Neuronal stem cell (in vitro differentiated cells): ENCODE measurements at regions not wholly inside any gene's neighbourhood (a gene's known extent, or its start where the extent isn't known, plus 50 kb on each side); places are given as distances from the start of the nearest gene placed in this dataset.
A peak's percentile ranks its signal among the peaks of the same experiment; 100 is the strongest.

ENCODE experiments used
- DNase-seq: peaks from one replicate; pipeline ENCODE4 v3.0.0-alpha.2; 2013; ENCODE audit warnings: low spot score
- H2AFZ ChIP-seq: one replicate; pipeline ENCODE4 v1.6.1; 2013; ENCODE audit warnings: mild to moderate bottlenecking, low read length, inconsistent platforms
- H2AK5ac ChIP-seq: 2 replicates; pipeline ENCODE4 v1.6.1; 2013; ENCODE audit warnings: low read depth, mild to moderate bottlenecking, inconsistent platforms, low read length, moderate library complexity, mixed read lengths
- H2BK120ac ChIP-seq: 2 replicates; pipeline ENCODE4 v1.6.1; 2013; ENCODE audit warnings: low read depth, mild to moderate bottlenecking, inconsistent platforms, low read length, moderate library complexity, mixed read lengths
- H2BK12ac ChIP-seq: one replicate; pipeline ENCODE4 v1.6.1; 2013; ENCODE audit warnings: low read length, inconsistent platforms
- H2BK15ac ChIP-seq: 2 replicates; pipeline ENCODE4 v1.6.1; 2013; ENCODE audit warnings: mild to moderate bottlenecking, low read length, inconsistent platforms, mixed read lengths
- H2BK5ac ChIP-seq: one replicate; pipeline ENCODE4 v1.6.1; 2013; ENCODE audit warnings: inconsistent platforms, mild to moderate bottlenecking, low read length, moderate library complexity
- H3K14ac ChIP-seq: one replicate; pipeline ENCODE4 v1.6.1; 2013; ENCODE audit warnings: low read length, inconsistent platforms
- H3K18ac ChIP-seq: 2 replicates; pipeline ENCODE4 v1.6.1; 2013; ENCODE audit warnings: low read length, inconsistent platforms
- H3K23ac ChIP-seq: 2 replicates; pipeline ENCODE4 v1.6.1; 2013; ENCODE audit warnings: low read depth, mild to moderate bottlenecking, mixed read lengths, low read length, inconsistent platforms; ENCODE audit not compliant: poor library complexity
- H3K27ac ChIP-seq: replicated peaks from 3 replicates; pipeline ENCODE4 v1.5.1; 2013; ENCODE audit warnings: low read length, inconsistent platforms
- H3K27me3 ChIP-seq, 3 experiments: 2 replicates each; pipeline ENCODE4 v1.6.1; 2013; ENCODE audit warnings: low read length in 3 of 3, mild to moderate bottlenecking in 2 of 3, inconsistent platforms in 1 of 3, low read depth in 1 of 3, mixed read lengths in 1 of 3, moderate library complexity in 1 of 3; ENCODE audit not compliant: control insufficient read depth in 3 of 3, insufficient read depth in 3 of 3
- H3K36me3 ChIP-seq, 2 donors: replicated peaks in 1 of 2; 2 replicates each; pipeline ENCODE4 v1.6.1; 2013; ENCODE audit warnings: low read length in 2 of 2; ENCODE audit not compliant: control insufficient read depth in 2 of 2, insufficient read depth in 2 of 2
- H3K4ac ChIP-seq: 2 replicates; pipeline ENCODE4 v1.6.1; 2013; ENCODE audit warnings: inconsistent platforms, mild to moderate bottlenecking, low read length, moderate library complexity
- H3K4me1 ChIP-seq, 2 donors: 1 replicate in 1 of 2; 2 replicates in 1 of 2; pipeline ENCODE4 v1.6.1; 2013; ENCODE audit warnings: low read length in 2 of 2, low read depth in 1 of 2; ENCODE audit not compliant: control insufficient read depth in 2 of 2, insufficient read depth in 1 of 2
- H3K4me2 ChIP-seq: one replicate; pipeline ENCODE4 v1.6.1; 2013; ENCODE audit warnings: mild to moderate bottlenecking, low read length, inconsistent platforms; ENCODE audit not compliant: insufficient read depth, poor library complexity, severe bottlenecking
- H3K4me3 ChIP-seq, 2 donors: 2 replicates each; pipeline ENCODE4 v1.5.1; 2013; ENCODE audit warnings: low read length in 2 of 2, mild to moderate bottlenecking in 2 of 2, inconsistent platforms in 1 of 2, moderate library complexity in 1 of 2
- H3K79me1 ChIP-seq: one replicate; pipeline ENCODE4 v1.6.1; 2013; ENCODE audit warnings: low read depth, mild to moderate bottlenecking, inconsistent platforms, low read length, moderate library complexity
- H3K9ac ChIP-seq: one replicate; pipeline ENCODE4 v1.6.1; 2013; ENCODE audit warnings: mild to moderate bottlenecking, low read depth, low read length, inconsistent platforms; ENCODE audit not compliant: poor library complexity
- H3K9me3 ChIP-seq, 2 donors: replicated peaks in 1 of 2; 2 replicates each; pipeline versions ENCODE3 to v1.6.1; 2013; ENCODE audit warnings: low read length in 2 of 2, mild to moderate bottlenecking in 2 of 2, inconsistent platforms in 1 of 2, low read depth in 1 of 2, mixed read lengths in 1 of 2, moderate library complexity in 1 of 2; ENCODE audit not compliant: control insufficient read depth in 2 of 2, insufficient read depth in 1 of 2
- H4K8ac ChIP-seq: one replicate; pipeline ENCODE4 v1.6.1; 2013; ENCODE audit warnings: low read depth, mild to moderate bottlenecking, inconsistent platforms, low read length, moderate library complexity
- H4K91ac ChIP-seq: one replicate; pipeline ENCODE4 v1.6.1; 2013; ENCODE audit warnings: low read length, low read depth, mild to moderate bottlenecking, inconsistent platforms; ENCODE audit not compliant: poor library complexity
- WGBS, 2 donors: extraction: QIAGEN DNeasy Blood & Tissue Kit; methylation state at CpG; one replicate each; pipeline ENCODE4 v1.1.7; 2013; ENCODE audit warnings: missing lambda C conversion rate in 2 of 2, mixed read lengths in 1 of 2; ENCODE audit not compliant: insufficient read length in 2 of 2, insufficient replicate concordance in 1 of 2; ENCODE audit errors: extremely low coverage in 2 of 2; 5-methylcytosine and 5-hydroxymethylcytosine counted together

- H2BK120ac ChIP-seq, result no peak overlapping the region
- no peak overlapping the region for H3K4me3 ChIP-seq
- peaks cover 0 to 8% of the 10 kb centered on the region in 2 donors for H3K4me1 ChIP-seq
- no peak overlapping the region for H3K18ac ChIP-seq
- peaks cover 0 to 20% (median 0%) of the 10 kb centered on the region in 3 experiments for H3K27me3 ChIP-seq
- H4K8ac ChIP-seq, result no peak overlapping the region
- H2AFZ ChIP-seq, result no peak overlapping the region
- no peak overlapping the region for H3K4ac ChIP-seq
- H3K23ac ChIP-seq, result no peak overlapping the region
- H4K91ac ChIP-seq, result no peak overlapping the region
- H2BK12ac ChIP-seq, result no peak overlapping the region
- H3K4me2 ChIP-seq, result no peak overlapping the region
- H2AK5ac ChIP-seq, result no peak overlapping the region
- H3K27ac ChIP-seq, result no peak overlapping the region
- no CpG with 5 or more reads among the region's 8 CpGs for WGBS, 2 donors
- no peak overlapping the region for H3K9ac ChIP-seq
- H2BK5ac ChIP-seq, result no peak overlapping the region
- no peak overlapping the region for H2BK15ac ChIP-seq
- no peak overlapping the region for H3K14ac ChIP-seq
- no peaks in the 10 kb centered on the region for H3K9me3 ChIP-seq
- no peak for DNase-seq
- no peaks in the 10 kb centered on the region for H3K79me1 ChIP-seq
- H3K36me3 ChIP-seq, result no peaks in the 10 kb centered on the region
Measured at GRCh38 chr11:119903821-119904220, 174.8 kb upstream of the NECTIN1 start.

GRCh38 chr11:119903389-119903788 lies 174.4 kb upstream of the NECTIN1 start:
- DNase-seq, result no peak
- Histone ChIP-seq H2BK120ac (no peak overlapping the region), H3K9ac (no peak overlapping the region), H2BK15ac (no peak overlapping the region), H3K4me1 (peaks cover 0 to 7% of the 10 kb centered on the region in 2 donors), H2AFZ (no peak overlapping the region), H2BK5ac (no peak overlapping the region), H3K79me1 (no peaks in the 10 kb centered on the region), H2BK12ac (no peak overlapping the region), H3K4ac (no peak overlapping the region), H3K27ac (no peak overlapping the region), H3K36me3 (no peaks in the 10 kb centered on the region), H4K8ac (no peak overlapping the region), H2AK5ac (no peak overlapping the region), H3K4me3 (no peak overlapping the region), H3K9me3 (no peaks in the 10 kb centered on the region), H3K27me3 (peaks cover 0 to 21% (median 0%) of the 10 kb centered on the region in 3 experiments), H4K91ac (no peak overlapping the region), H3K4me2 (no peak overlapping the region), H3K14ac (no peak overlapping the region), H3K23ac (no peak overlapping the region), H3K18ac (no peak overlapping the region)
- WGBS, 2 donors, result no CpG with 5 or more reads among the region's 5 CpGs

GRCh38 chr11:119902656-119903231 lies 173.7 kb upstream of the NECTIN1 start:
- H3K27me3 ChIP-seq, result peaks cover 0 to 21% (median 0%) of the 10 kb centered on the region in 3 experiments
- H3K4me2 ChIP-seq, result no peak overlapping the region
- peaks cover 0 to 6% of the 10 kb centered on the region in 2 donors for H3K4me1 ChIP-seq
- no peak overlapping the region for H2BK5ac ChIP-seq
- no peak overlapping the region for H3K4me3 ChIP-seq
- no peak overlapping the region for H3K9ac ChIP-seq
- H3K36me3 ChIP-seq, result no peaks in the 10 kb centered on the region
- H4K8ac ChIP-seq, result no peak overlapping the region
- no peak overlapping the region for H3K27ac ChIP-seq
- WGBS, 2 donors, result no CpG with 5 or more reads among the region's 9 CpGs
- H3K79me1 ChIP-seq, result no peaks in the 10 kb centered on the region
- no peak overlapping the region for H2BK120ac ChIP-seq
- H3K9me3 ChIP-seq, result no peaks in the 10 kb centered on the region
- no peak overlapping the region for H3K18ac ChIP-seq
- H3K4ac ChIP-seq, result no peak overlapping the region
- H2AK5ac ChIP-seq, result no peak overlapping the region
- no peak overlapping the region for H2BK15ac ChIP-seq
- H2AFZ ChIP-seq, result no peak overlapping the region
- no peak overlapping the region for H3K23ac ChIP-seq
- H4K91ac ChIP-seq, result no peak overlapping the region
- H2BK12ac ChIP-seq, result no peak overlapping the region
- H3K14ac ChIP-seq, result no peak overlapping the region
- DNase-seq, result no peak

- H3K18ac ChIP-seq, result peak overlapping the region; percentile 42
- no peak overlapping the region for H2BK15ac ChIP-seq
- no peaks in the 10 kb centered on the region for H3K9me3 ChIP-seq
- DNase-seq, result no peak
- no peak overlapping the region for H4K91ac ChIP-seq
- H3K27me3 ChIP-seq, result peaks cover 0 to 17% (median 0%) of the 10 kb centered on the region in 3 experiments
- H2AK5ac ChIP-seq, result no peak overlapping the region
- H2AFZ ChIP-seq, result no peak overlapping the region
- H3K79me1 ChIP-seq, result no peaks in the 10 kb centered on the region
- H3K4me3 ChIP-seq, result peak overlapping the region in 1 of 2 donors; percentile 24
- H2BK12ac ChIP-seq, result no peak overlapping the region
- H3K4ac ChIP-seq, result no peak overlapping the region
- H3K4me1 ChIP-seq, result peaks cover 0 to 4% of the 10 kb centered on the region in 2 donors
- H3K14ac ChIP-seq, result peak overlapping the region; percentile 15
- H3K9ac ChIP-seq, result no peak overlapping the region
- no peak overlapping the region for H3K27ac ChIP-seq
- no CpG with 5 or more reads among the region's 5 CpGs for WGBS, 2 donors
- H2BK120ac ChIP-seq, result no peak overlapping the region
- no peak overlapping the region for H3K23ac ChIP-seq
- no peaks in the 10 kb centered on the region for H3K36me3 ChIP-seq
- no peak overlapping the region for H2BK5ac ChIP-seq
- no peak overlapping the region for H3K4me2 ChIP-seq
- H4K8ac ChIP-seq, result no peak overlapping the region
Measured at GRCh38 chr11:119901657-119902577, 172.9 kb upstream of the NECTIN1 start.
